ENCODE measurements at regions not wholly inside any gene's neighbourhood (a gene's known extent, or its start where the extent isn't known, plus 50 kb on each side); places are given as distances from the start of the nearest gene placed in this dataset.

GRCh38 chr4:176507845-176508533, 188.2 kb downstream of the SPCS3 start:
- Histone ChIP-seq H3K36me3 (no peaks in the 10 kb centered on the region), H3K9me3 (no peaks in the 10 kb centered on the region), H3K4me3 (no peak overlapping the region), H3K4me1 (no peaks in the 10 kb centered on the region), H3K27ac (no peak overlapping the region), H3K27me3 (no peaks in the 10 kb centered on the region)
- intact Hi-C loops (cut with DNase I) = no loop called here
- TF ChIP-seq CTCF (IDR thresholded peaks at IDR 0.05) = no peak
- ATAC-seq (no peak), DNase-seq (no peak)

- intact Hi-C loops (cut with DNase I) = no loop called here
- no peak for DNase-seq
- no peak for ATAC-seq
- no peak for TF ChIP-seq CTCF (IDR thresholded peaks at IDR 0.05)
- Histone ChIP-seq H3K27ac (no peak overlapping the region), H3K9me3 (no peaks in the 10 kb centered on the region), H3K4me1 (no peaks in the 10 kb centered on the region), H3K4me3 (no peak overlapping the region), H3K36me3 (no peaks in the 10 kb centered on the region), H3K27me3 (no peaks in the 10 kb centered on the region)
Measured at GRCh38 chr4:176508780-176509331, 189.1 kb downstream of the SPCS3 start.

GRCh38 chr4:176525576-176525975, 205.8 kb downstream of the SPCS3 start:
- H3K27ac ChIP-seq = no peak overlapping the region
- no peaks in the 10 kb centered on the region for H3K27me3 ChIP-seq
- ATAC-seq = no peak
- intact Hi-C loops (cut with DNase I) = no loop called here
- TF ChIP-seq CTCF (IDR thresholded peaks at IDR 0.05) = no peak
- no peak for DNase-seq
- no peaks in the 10 kb centered on the region for H3K4me1 ChIP-seq
- no peaks in the 10 kb centered on the region for H3K9me3 ChIP-seq
- no peaks in the 10 kb centered on the region for H3K36me3 ChIP-seq
- H3K4me3 ChIP-seq = no peak overlapping the region

GRCh38 chr4:176526704-176527103, 206.9 kb downstream of the SPCS3 start:
- no peak for TF ChIP-seq CTCF (IDR thresholded peaks at IDR 0.05)
- DNase-seq (no peak), ATAC-seq (no peak)
- H3K4me3 ChIP-seq = no peak overlapping the region
- H3K9me3 ChIP-seq = no peaks in the 10 kb centered on the region
- H3K36me3 ChIP-seq = no peaks in the 10 kb centered on the region
- H3K4me1 ChIP-seq = no peaks in the 10 kb centered on the region
- intact Hi-C loops (cut with DNase I) = no loop called here
- no peaks in the 10 kb centered on the region for H3K27me3 ChIP-seq
- H3K27ac ChIP-seq = no peak overlapping the region

- DNase-seq (no peak), ATAC-seq (no peak)
- Histone ChIP-seq H3K36me3 (no peaks in the 10 kb centered on the region), H3K27me3 (no peaks in the 10 kb centered on the region), H3K4me1 (no peaks in the 10 kb centered on the region), H3K4me3 (no peak overlapping the region), H3K27ac (no peak overlapping the region), H3K9me3 (no peaks in the 10 kb centered on the region)
- TF ChIP-seq CTCF (IDR thresholded peaks at IDR 0.05) = no peak
- intact Hi-C loops (cut with DNase I) = no loop called here
Measured at GRCh38 chr4:176529574-176529973, 209.8 kb downstream of the SPCS3 start.
